ENCODE measurements at regions not wholly inside any gene's neighbourhood (a gene's known extent, or its start where the extent isn't known, plus 50 kb on each side); places are given as distances from the start of the nearest gene placed in this dataset.

- no peak overlapping the region for H3K4me3 ChIP-seq
- no peaks in the 10 kb centered on the region for H3K27me3 ChIP-seq (ENCODE audit: low read depth)
- H3K4me1 ChIP-seq = no peaks in the 10 kb centered on the region
- H3K9me3 ChIP-seq = no peaks in the 10 kb centered on the region
- no peak for DNase-seq (ENCODE audit: low spot score in 2 of 2)
- no peaks in the 10 kb centered on the region for H3K36me3 ChIP-seq (replicated peaks)
- in situ Hi-C loops (cut with MboI; ENCODE audit: low sequenced_read_pairs) = no loop called here
Measured at GRCh38 chr20:16166737-16167136, 406.5 kb downstream of the KIF16B start.

- H3K9me3 ChIP-seq = no peaks in the 10 kb centered on the region
- in situ Hi-C loops (cut with MboI; ENCODE audit: low sequenced_read_pairs) = no loop called here
- H3K27me3 ChIP-seq (ENCODE audit: low read depth) = no peaks in the 10 kb centered on the region
- no peak for DNase-seq (ENCODE audit: low spot score in 2 of 2)
- H3K36me3 ChIP-seq (replicated peaks) = no peaks in the 10 kb centered on the region
- H3K4me1 ChIP-seq = no peaks in the 10 kb centered on the region
- H3K4me3 ChIP-seq = no peak overlapping the region
Measured at GRCh38 chr20:16158976-16159286, 414.3 kb downstream of the KIF16B start.

- Histone ChIP-seq H3K4me3 (no peak overlapping the region), H3K27me3 (ENCODE audit: low read depth) (no peaks in the 10 kb centered on the region), H3K36me3 (replicated peaks) (no peaks in the 10 kb centered on the region), H3K4me1 (no peaks in the 10 kb centered on the region), H3K9me3 (no peaks in the 10 kb centered on the region)
- in situ Hi-C loops (cut with MboI; ENCODE audit: low sequenced_read_pairs) = no loop called here
- DNase-seq (ENCODE audit: low spot score in 2 of 2) = no peak
Measured at GRCh38 chr20:16158090-16158975, 414.9 kb downstream of the KIF16B start.

- Histone ChIP-seq H3K27me3 (ENCODE audit: low read depth) (no peaks in the 10 kb centered on the region), H3K36me3 (replicated peaks) (no peaks in the 10 kb centered on the region), H3K4me1 (no peaks in the 10 kb centered on the region), H3K9me3 (no peaks in the 10 kb centered on the region), H3K4me3 (no peak overlapping the region)
- in situ Hi-C loops (cut with MboI; ENCODE audit: low sequenced_read_pairs) = no loop called here
- DNase-seq (ENCODE audit: low spot score in 2 of 2) = no peak
Measured at GRCh38 chr20:16147916-16148315, 425.3 kb downstream of the KIF16B start.

- no peak overlapping the region for H3K4me3 ChIP-seq
- no peaks in the 10 kb centered on the region for H3K27me3 ChIP-seq (ENCODE audit: low read depth)
- H3K36me3 ChIP-seq (replicated peaks) = no peaks in the 10 kb centered on the region
- no peaks in the 10 kb centered on the region for H3K9me3 ChIP-seq
- DNase-seq (ENCODE audit: low spot score in 2 of 2) = no peak
- H3K4me1 ChIP-seq = no peaks in the 10 kb centered on the region
- in situ Hi-C loops (cut with MboI; ENCODE audit: low sequenced_read_pairs) = no loop called here
Measured at GRCh38 chr20:16147216-16147615, 426.0 kb downstream of the KIF16B start.

GRCh38 chr20:16145919-16146318 is 427.3 kb downstream of the KIF16B start:
- in situ Hi-C loops (cut with MboI; ENCODE audit: low sequenced_read_pairs) = no loop called here
- H3K9me3 ChIP-seq = no peaks in the 10 kb centered on the region
- H3K36me3 ChIP-seq (replicated peaks) = no peaks in the 10 kb centered on the region
- H3K27me3 ChIP-seq (ENCODE audit: low read depth) = no peaks in the 10 kb centered on the region
- no peak overlapping the region for H3K4me3 ChIP-seq
- no peak for DNase-seq (ENCODE audit: low spot score in 2 of 2)
- H3K4me1 ChIP-seq = no peaks in the 10 kb centered on the region

- Histone ChIP-seq H3K27me3 (ENCODE audit: low read depth) (no peaks in the 10 kb centered on the region), H3K4me1 (no peaks in the 10 kb centered on the region), H3K4me3 (no peak overlapping the region), H3K36me3 (replicated peaks) (no peaks in the 10 kb centered on the region), H3K9me3 (no peaks in the 10 kb centered on the region)
- DNase-seq (ENCODE audit: low spot score in 2 of 2) = no peak
- in situ Hi-C loops (cut with MboI; ENCODE audit: low sequenced_read_pairs) = no loop called here
Measured at GRCh38 chr20:16143596-16143995, 429.7 kb downstream of the KIF16B start.

GRCh38 chr20:16135630-16136029 is 437.6 kb downstream of the KIF16B start:
- DNase-seq (ENCODE audit: low spot score in 2 of 2) = no peak
- Histone ChIP-seq H3K27me3 (ENCODE audit: low read depth) (no peaks in the 10 kb centered on the region), H3K36me3 (replicated peaks) (no peaks in the 10 kb centered on the region), H3K4me1 (no peaks in the 10 kb centered on the region), H3K4me3 (no peak overlapping the region), H3K9me3 (no peaks in the 10 kb centered on the region)
- in situ Hi-C loops (cut with MboI; ENCODE audit: low sequenced_read_pairs) = no loop called here

- H3K4me1 ChIP-seq = no peaks in the 10 kb centered on the region
- H3K9me3 ChIP-seq = no peaks in the 10 kb centered on the region
- DNase-seq (ENCODE audit: low spot score in 2 of 2) = no peak
- no peaks in the 10 kb centered on the region for H3K27me3 ChIP-seq (ENCODE audit: low read depth)
- no peak overlapping the region for H3K4me3 ChIP-seq
- in situ Hi-C loops (cut with MboI; ENCODE audit: low sequenced_read_pairs) = no loop called here
- H3K36me3 ChIP-seq (replicated peaks) = no peaks in the 10 kb centered on the region
Measured at GRCh38 chr20:16132036-16132798, 441.0 kb downstream of the KIF16B start.

- H3K36me3 ChIP-seq (replicated peaks) = no peaks in the 10 kb centered on the region
- H3K27me3 ChIP-seq (ENCODE audit: low read depth) = no peaks in the 10 kb centered on the region
- H3K9me3 ChIP-seq = no peaks in the 10 kb centered on the region
- no peak overlapping the region for H3K4me3 ChIP-seq
- no peaks in the 10 kb centered on the region for H3K4me1 ChIP-seq
- no peak for DNase-seq (ENCODE audit: low spot score in 2 of 2)
- in situ Hi-C loops (cut with MboI; ENCODE audit: low sequenced_read_pairs) = no loop called here
Measured at GRCh38 chr20:16129411-16129810, 443.8 kb downstream of the KIF16B start.

GRCh38 chr20:16128538-16129106 is 444.6 kb downstream of the KIF16B start:
- no peak overlapping the region for H3K4me3 ChIP-seq
- H3K4me1 ChIP-seq = no peaks in the 10 kb centered on the region
- in situ Hi-C loops (cut with MboI; ENCODE audit: low sequenced_read_pairs) = no loop called here
- no peaks in the 10 kb centered on the region for H3K27me3 ChIP-seq (ENCODE audit: low read depth)
- no peaks in the 10 kb centered on the region for H3K9me3 ChIP-seq
- H3K36me3 ChIP-seq (replicated peaks) = no peaks in the 10 kb centered on the region
- DNase-seq (ENCODE audit: low spot score in 2 of 2) = no peak

- no peaks in the 10 kb centered on the region for H3K9me3 ChIP-seq
- no peaks in the 10 kb centered on the region for H3K4me1 ChIP-seq
- no peaks in the 10 kb centered on the region for H3K27me3 ChIP-seq (ENCODE audit: low read depth)
- in situ Hi-C loops (cut with MboI; ENCODE audit: low sequenced_read_pairs) = no loop called here
- no peaks in the 10 kb centered on the region for H3K36me3 ChIP-seq (replicated peaks)
- DNase-seq (ENCODE audit: low spot score in 2 of 2) = no peak
- no peak overlapping the region for H3K4me3 ChIP-seq
Measured at GRCh38 chr20:16125816-16126215, 447.4 kb downstream of the KIF16B start.

GRCh38 chr20:16124911-16125776 is 448.1 kb downstream of the KIF16B start:
- H3K4me1 ChIP-seq = no peaks in the 10 kb centered on the region
- no peaks in the 10 kb centered on the region for H3K27me3 ChIP-seq (ENCODE audit: low read depth)
- no peak for DNase-seq (ENCODE audit: low spot score in 2 of 2)
- H3K36me3 ChIP-seq (replicated peaks) = no peaks in the 10 kb centered on the region
- in situ Hi-C loops (cut with MboI; ENCODE audit: low sequenced_read_pairs) = no loop called here
- H3K9me3 ChIP-seq = no peaks in the 10 kb centered on the region
- H3K4me3 ChIP-seq = no peak overlapping the region
